GM12864 (cell line): ENCODE measurements at regions not wholly inside any gene's neighbourhood (a gene's known extent, or its start where the extent isn't known, plus 50 kb on each side); places are given as distances from the start of the nearest gene placed in this dataset.

Experiments used
- DNase-seq: peaks from one replicate; pipeline ENCODE4 v3.0.0-alpha.2; 2011; ENCODE audit warnings: low read depth
- H3K4me3 ChIP-seq: 2 replicates; pipeline ENCODE4 v1.5.1; 2011; ENCODE audit warnings: mild to moderate bottlenecking, low read depth, low read length, control low read depth
- CTCF ChIP-seq: IDR thresholded peaks from 2 replicates; pipeline ENCODE4 v1.5.1; 2011; ENCODE audit warnings: low read depth, mild to moderate bottlenecking, moderate library complexity, low read length, control low read depth, inconsistent platforms; ENCODE audit errors: missing control alignments

DNA sequence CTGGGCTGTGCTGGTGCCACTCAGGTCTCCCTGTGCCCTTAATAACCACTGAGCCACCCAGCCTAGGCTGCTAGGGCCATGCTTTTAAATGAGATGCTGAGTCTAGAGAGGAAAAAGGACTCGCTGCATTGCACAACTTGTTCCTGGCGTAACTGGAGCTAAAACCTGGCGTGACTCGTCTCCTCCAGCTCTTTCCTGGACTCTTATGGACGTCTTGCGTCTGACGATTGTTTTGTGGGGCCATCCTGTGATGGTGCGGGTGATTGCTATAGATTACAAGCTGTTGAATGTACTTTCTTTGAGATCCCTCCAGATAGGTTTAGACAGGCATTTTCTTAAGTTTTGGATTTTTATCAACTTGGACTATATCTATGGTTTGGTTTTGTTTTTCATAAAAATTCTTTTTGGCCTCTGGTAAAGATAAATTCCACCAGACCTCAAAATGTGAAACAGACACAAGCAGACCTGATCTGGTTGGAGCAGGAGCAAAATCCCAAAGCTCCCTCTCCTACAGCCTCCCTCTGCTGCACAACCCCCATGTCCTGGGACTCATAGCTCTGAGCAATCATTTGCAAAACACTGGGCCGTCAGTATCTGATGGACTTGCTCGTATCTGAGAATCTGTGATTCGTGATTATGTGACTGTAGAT lies 230.3 kb downstream of the ARHGAP12 start:
- no peak for TF ChIP-seq CTCF
- DNase-seq: no peak
- H3K4me3 ChIP-seq: no peak overlapping the region

DNA sequence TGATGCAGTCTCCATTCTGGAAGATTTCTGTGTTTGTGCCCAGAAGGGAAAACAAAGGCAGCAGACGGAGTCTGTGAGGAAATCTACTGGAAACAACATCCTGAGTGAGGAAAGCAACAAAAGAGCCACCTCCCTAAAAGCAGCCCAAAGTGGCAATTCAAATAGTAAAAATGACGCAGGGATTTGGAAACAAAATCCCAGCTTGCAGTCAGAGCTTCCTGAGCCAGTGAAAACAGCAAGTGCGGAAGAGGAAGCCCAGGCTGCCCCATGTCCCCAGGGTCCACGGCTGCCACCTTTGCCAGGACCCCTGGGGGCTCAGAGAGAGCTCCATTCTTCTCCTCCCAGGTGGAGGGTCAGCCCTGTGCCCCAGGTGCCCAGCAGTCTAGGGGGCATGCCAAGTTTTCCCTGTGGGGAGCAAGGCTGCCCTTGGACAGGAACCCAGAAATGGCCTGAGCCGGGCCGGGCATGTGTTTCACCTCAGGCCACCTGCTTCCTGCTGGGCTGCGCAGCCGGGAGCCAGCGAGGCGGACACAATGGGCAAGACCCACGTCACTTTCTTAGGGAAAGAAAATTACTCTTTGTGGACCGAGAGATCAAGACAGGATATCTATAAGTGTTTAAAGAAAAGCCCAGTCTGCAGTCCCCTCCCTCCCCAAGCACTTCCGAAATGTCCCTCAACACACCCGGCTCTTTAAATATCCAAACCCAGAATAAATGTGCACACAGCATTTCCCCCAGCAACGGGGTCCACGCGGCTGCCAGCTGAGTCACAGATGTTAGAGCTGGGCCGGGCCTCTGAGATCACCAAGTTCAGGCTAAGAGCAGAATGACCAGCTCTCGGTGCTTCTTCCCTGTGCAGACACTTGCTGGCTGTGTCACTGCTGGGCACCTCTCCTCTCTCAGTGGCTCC lies 231.1 kb downstream of the ARHGAP12 start:
- H3K4me3 ChIP-seq: no peak overlapping the region
- TF ChIP-seq CTCF: no peak
- no peak for DNase-seq

DNA sequence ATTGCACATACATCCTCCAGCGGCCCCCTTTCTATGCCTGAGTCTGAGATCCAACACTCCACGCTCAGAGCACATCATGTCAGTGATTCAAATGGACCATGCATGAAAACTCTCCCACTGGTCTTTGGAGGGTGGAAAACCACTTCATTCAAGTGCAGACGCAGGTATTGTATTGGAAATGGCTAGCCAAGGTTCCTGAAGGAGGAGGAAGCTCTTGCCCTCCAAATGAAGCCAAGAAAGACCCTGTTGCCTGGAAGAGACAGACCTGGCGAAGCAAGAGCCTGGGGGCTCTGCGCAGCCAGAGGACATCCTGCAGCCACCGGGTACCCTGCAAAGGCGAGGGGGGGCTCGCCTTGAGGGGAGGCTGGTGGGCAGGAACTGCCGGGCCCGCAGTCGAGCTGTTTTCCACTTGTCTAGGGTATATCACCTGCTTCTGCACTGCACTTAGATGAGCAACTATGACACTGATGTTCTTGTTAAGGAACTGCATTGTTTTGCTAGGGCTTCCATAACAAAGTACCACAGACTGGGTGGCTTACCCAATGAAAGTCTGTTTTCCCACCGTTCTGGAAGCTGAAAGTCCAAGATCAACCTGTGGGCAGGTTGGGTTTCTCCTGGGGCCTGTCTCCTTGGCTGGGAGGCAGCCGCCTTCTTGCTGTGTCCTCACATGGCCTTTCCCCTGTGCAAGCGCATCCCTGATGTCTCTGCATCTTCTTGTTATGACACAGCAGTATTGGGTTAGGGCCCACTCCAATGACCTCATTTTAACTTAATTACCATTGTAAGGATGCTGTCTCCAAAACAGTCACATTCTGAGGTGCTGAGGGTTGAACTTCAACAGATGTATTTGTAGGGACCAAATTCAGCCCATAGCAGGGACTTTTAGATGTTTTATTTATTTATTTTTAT lies 233.4 kb downstream of the ARHGAP12 start:
- no peak for TF ChIP-seq CTCF
- no peak overlapping the region for H3K4me3 ChIP-seq
- no peak for DNase-seq

- H3K4me3 ChIP-seq: no peak overlapping the region
- no peak for TF ChIP-seq CTCF
- DNase-seq: no peak
These were observed 234.4 kb downstream of the ARHGAP12 start for GRCh38 chr10:31694126-31694685.

DNA sequence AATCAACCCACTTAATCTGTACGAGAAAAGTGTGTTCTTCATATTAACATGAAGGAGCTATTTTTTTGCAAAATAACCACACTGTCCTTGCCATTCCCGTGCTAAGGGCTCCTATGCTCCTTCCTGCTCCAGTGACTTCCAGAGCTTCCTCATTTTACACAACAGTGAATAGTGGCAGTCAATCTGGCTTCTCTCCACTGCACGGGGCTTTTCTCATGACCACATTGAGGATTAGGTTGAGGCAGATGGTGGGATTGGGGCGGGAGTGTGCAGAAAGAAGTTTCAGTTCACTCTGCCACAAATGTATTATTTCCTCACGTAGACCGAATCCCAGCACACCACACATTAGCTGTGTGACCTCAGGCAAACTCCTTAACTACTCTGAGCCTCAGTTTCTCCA lies 235.1 kb downstream of the ARHGAP12 start:
- TF ChIP-seq CTCF: no peak
- no peak for DNase-seq
- no peak overlapping the region for H3K4me3 ChIP-seq

- no peak for TF ChIP-seq CTCF
- H3K4me3 ChIP-seq: no peak overlapping the region
- DNase-seq: no peak
These were observed 239.4 kb downstream of the ARHGAP12 start for GRCh38 chr10:31689233-31689632.
